B cell (primary cell): ENCODE measurements at regions not wholly inside any gene's neighbourhood (a gene's known extent, or its start where the extent isn't known, plus 50 kb on each side); places are given as distances from the start of the nearest gene placed in this dataset.

Source experiments
- EZH2 ChIP-seq: IDR thresholded peaks from 2 replicates; pipeline ENCODE4 v1.6.1; 2012; ENCODE audit warnings: borderline replicate concordance, low read depth, mild to moderate bottlenecking, moderate library complexity, low read length; ENCODE audit not compliant: insufficient read depth, poor library complexity, severe bottlenecking
- TF ChIP-seq, protein P1 (sequence below): fragments of 200-600 bp; IDR thresholded peaks from one replicate; pipeline ENCODE4 v1.8.0; 2022; ENCODE audit warnings: antibody characterized with exemption, mild to moderate bottlenecking

DNA sequence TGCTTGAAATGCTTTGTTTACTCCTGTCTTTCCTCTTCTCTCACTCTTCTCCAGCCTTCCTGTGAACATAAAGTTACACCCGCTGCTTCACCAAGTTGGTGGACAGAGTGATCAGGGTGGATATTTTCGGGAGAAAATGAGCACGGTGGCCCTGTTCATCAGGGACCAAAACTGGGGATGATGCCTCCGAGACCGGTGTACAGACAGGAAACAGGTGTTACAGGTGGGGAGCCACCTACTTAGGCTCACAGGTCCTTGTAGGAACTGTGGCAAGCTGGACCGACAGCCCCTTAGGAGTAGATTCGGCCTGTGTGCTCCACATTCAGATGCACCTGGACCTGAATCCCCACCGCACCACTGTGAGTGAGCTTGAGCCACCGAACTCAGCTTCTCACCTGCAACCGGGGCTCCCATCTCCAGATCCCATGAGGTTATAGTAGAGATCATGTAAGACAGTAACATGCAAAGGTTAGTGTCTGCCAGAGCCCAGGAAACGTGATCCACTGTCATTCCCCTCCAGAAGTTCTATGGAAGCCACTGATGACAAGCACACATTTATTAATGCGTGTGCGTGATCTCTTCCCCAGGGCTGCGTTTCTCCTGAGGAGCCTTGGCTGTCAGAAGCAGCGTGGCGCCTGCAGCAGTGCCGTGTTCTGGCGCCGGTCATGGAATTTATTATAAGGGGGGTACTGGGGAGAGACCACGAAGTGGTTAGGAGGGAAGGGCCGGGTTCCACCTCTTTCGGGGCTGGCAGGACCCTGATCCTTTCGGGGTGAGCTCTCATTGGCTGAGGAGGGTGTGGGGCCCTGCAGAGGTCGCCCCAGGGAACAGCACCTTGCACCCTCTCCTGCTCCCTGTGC is 94.2 kb downstream of the ERMARD start:
- TF ChIP-seq, protein P1, sequence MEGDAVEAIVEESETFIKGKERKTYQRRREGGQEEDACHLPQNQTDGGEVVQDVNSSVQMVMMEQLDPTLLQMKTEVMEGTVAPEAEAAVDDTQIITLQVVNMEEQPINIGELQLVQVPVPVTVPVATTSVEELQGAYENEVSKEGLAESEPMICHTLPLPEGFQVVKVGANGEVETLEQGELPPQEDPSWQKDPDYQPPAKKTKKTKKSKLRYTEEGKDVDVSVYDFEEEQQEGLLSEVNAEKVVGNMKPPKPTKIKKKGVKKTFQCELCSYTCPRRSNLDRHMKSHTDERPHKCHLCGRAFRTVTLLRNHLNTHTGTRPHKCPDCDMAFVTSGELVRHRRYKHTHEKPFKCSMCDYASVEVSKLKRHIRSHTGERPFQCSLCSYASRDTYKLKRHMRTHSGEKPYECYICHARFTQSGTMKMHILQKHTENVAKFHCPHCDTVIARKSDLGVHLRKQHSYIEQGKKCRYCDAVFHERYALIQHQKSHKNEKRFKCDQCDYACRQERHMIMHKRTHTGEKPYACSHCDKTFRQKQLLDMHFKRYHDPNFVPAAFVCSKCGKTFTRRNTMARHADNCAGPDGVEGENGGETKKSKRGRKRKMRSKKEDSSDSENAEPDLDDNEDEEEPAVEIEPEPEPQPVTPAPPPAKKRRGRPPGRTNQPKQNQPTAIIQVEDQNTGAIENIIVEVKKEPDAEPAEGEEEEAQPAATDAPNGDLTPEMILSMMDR: no peak
- TF ChIP-seq EZH2: no peak
